SK-N-MC (cell line): ENCODE measurements at regions not wholly inside any gene's neighbourhood (a gene's known extent, or its start where the extent isn't known, plus 50 kb on each side); places are given as distances from the start of the nearest gene placed in this dataset.

Source experiments
- EZH2 ChIP-seq: fragments of 200-600 bp; sonication (generic); IDR thresholded peaks from one replicate; pipeline ENCODE4 v1.6.1; 2017; ENCODE audit warnings: antibody characterized with exemption
- POLR2AphosphoS5 ChIP-seq: IDR thresholded peaks from 2 replicates; pipeline ENCODE4 v1.6.1; 2012; ENCODE audit warnings: mild to moderate bottlenecking, low read depth, low read length, borderline replicate concordance

DNA sequence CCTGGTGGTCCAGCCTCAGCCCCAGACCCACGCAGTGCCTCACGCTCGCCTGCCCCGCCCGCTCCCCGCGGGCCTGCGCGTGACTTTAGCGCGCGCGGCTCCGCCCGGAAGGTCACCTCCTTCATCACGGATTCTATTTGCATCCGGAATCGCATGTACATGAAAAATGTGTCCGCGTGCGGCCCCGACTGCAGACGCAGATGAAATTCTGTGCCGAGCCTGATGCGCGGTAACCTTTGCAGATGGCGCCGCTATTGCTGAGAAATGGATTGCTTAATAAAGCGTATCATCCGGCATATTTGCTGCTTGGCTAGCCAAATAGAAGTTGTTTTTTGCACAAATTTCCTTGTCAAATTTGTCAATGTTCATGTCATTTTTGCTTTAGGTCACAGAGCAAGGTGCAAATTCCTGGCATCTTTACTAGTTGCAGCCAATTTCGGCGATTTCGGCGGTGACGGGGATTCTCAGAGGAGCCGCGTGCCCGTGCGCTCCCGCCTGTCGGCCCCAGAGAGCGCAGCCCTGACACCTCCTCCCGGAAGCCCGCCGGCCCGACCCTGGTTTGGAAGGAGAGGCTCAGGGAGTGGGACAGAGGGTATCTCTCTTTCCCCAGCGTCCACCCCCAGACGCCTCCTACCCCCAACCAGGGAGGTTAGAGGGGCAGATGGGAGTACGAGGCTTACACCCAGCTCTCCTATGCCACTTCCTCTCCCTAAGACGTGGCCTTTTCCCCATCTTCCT, 85.9 kb upstream of the PAX2 start:
- TF ChIP-seq EZH2 (no peak), POLR2AphosphoS5 (no peak)
